ENCODE measurements at regions not wholly inside any gene's neighbourhood (a gene's known extent, or its start where the extent isn't known, plus 50 kb on each side); places are given as distances from the start of the nearest gene placed in this dataset.
"Not testable (repeated sequence)": the region's sequence is repeated elsewhere in the genome, so short reads cannot be mapped to it uniquely, and the experiment has no call there.

DNA sequence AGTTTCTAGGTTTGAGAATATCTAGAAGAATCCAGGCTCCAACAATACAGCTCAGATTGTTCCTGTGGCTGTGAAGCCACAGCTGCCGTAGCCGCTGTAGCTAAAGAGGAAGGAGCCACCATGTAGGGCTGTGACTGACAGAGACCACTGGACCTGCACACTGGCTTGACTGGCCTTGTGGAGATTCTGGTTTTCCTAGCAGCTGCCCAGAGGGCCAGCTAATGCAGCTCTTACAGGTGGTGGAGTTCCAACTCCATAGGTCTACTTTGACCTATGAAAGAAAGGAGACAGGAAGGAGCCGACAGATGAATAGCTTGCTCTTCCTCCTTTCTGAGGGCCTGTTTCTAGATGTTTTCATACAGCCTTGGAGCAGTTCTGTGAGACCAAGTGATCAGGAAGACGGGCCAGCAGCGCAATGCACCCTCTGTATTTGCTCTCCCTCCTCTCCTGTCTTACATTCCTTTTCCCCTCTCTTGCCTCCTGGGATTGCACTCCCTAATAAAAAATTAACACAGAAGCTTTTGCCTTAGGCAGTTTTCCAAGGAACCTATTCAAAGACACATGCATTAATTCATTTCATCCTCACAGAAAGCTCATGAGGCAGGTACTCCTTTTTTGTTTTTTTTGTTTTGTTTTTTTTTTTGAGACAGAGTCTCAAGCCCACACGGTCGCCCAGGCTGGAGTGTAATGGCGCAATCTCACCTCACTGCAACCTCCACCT lies 51.8 kb upstream of the MYB start:
- no peaks in the 10 kb centered on the region for H3K9me3 Mint-ChIP-seq (ENCODE audit: low read depth)
- peaks cover 3% of the 10 kb centered on the region for H3K36me3 Mint-ChIP-seq
- peak overlapping the region; percentile 100 for H3K27ac Mint-ChIP-seq
- H3K4me3 Mint-ChIP-seq, result peak overlapping the region; percentile 78
- no peaks in the 10 kb centered on the region for H3K27me3 Mint-ChIP-seq
- peaks cover 48% of the 10 kb centered on the region for H3K4me1 Mint-ChIP-seq (ENCODE audit: low read depth)

GRCh38 chr6:135128268-135128914 lies 52.7 kb upstream of the MYB start:
- Mint-ChIP-seq H3K36me3 (peaks cover 3% of the 10 kb centered on the region), H3K9me3 (ENCODE audit: low read depth) (no peaks in the 10 kb centered on the region), H3K4me1 (ENCODE audit: low read depth) (peaks cover 48% of the 10 kb centered on the region), H3K4me3 (peak overlapping the region; percentile 78), H3K27me3 (no peaks in the 10 kb centered on the region), H3K27ac (peak overlapping the region; percentile 100)

DNA sequence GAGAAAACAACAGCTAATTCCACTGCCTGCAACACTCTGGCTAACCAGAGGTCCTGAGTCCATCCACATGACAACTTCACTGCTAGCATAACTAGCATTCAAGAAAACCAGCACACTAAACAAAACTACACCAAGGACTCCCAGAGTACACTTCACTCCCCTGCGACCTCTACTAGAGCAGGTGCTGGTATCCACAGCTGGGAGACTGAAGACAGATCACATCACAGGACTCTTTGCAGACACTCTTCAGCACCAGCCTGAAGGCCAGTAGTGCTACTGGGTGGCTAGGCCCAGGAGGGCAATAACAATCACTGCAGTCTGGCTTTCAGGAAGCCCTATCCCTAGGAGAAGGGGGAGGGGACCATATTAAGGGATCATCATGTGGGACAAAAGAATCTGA lies 54.4 kb upstream of the MYB start:
- H3K27ac Mint-ChIP-seq, result peak overlapping the region; percentile 72
- peaks cover 3% of the 10 kb centered on the region for H3K36me3 Mint-ChIP-seq
- H3K4me3 Mint-ChIP-seq, result no peak overlapping the region
- peaks cover 43% of the 10 kb centered on the region for H3K4me1 Mint-ChIP-seq (ENCODE audit: low read depth)
- no peaks in the 10 kb centered on the region for H3K27me3 Mint-ChIP-seq
- H3K9me3 Mint-ChIP-seq (ENCODE audit: low read depth), result peaks cover 2% of the 10 kb centered on the region

DNA sequence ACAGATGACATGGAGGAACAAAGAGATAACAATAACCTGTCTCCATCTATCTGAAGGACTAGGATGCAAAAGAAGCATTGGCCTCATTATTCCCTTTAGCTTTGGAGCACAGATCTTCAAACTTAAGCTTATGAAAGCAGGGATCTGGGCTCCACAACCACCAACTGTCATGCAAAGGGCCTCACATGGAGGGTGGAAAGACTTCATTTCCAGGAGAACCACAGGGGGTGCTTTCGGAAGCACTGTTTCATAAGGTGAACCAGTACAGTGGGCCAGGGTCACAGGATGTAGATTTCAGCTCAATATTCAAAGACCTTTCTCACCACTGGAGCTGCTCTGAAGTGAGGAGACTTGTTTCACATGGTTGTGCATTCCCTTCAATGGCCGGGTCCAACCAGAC lies 55.1 kb upstream of the MYB start:
- Mint-ChIP-seq H3K9me3 (ENCODE audit: low read depth) (peaks cover 4% of the 10 kb centered on the region), H3K4me3 (no peak overlapping the region), H3K36me3 (peaks cover 3% of the 10 kb centered on the region), H3K27ac (peak overlapping the region; percentile 22), H3K4me1 (ENCODE audit: low read depth) (peaks cover 50% of the 10 kb centered on the region), H3K27me3 (no peaks in the 10 kb centered on the region)

DNA sequence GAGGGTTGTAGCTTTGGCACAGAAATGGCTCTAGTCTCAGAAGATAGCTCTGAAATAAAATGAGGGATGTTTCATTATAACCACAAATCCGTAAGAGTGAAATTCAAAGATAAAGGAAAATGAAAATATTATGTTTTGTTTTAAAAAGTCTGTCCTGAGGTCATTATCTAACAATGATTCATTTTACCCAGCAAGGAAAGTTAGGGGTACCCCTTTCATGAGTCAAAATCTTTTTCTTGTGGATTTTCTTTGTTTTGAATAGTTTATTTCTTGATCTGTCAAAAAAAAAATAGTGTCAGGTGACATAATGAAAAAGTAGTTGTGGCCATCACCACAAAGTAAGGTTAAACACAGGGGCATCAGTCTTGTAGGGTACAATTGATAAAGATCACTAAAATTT lies 59.7 kb upstream of the MYB start:
- peaks cover 4% of the 10 kb centered on the region for H3K9me3 Mint-ChIP-seq (ENCODE audit: low read depth)
- peak overlapping the region; percentile 59 for H3K4me3 Mint-ChIP-seq
- H3K4me1 Mint-ChIP-seq (ENCODE audit: low read depth), result peaks cover 51% of the 10 kb centered on the region
- no peaks in the 10 kb centered on the region for H3K27me3 Mint-ChIP-seq
- H3K27ac Mint-ChIP-seq, result peak overlapping the region; percentile 91
- H3K36me3 Mint-ChIP-seq, result peaks cover 3% of the 10 kb centered on the region

GRCh38 chr6:135118134-135118730 lies 62.9 kb upstream of the MYB start:
- Mint-ChIP-seq H3K36me3 (no peaks in the 10 kb centered on the region), H3K27me3 (no peaks in the 10 kb centered on the region), H3K27ac (peak overlapping the region; percentile 98), H3K9me3 (ENCODE audit: low read depth) (peaks cover 4% of the 10 kb centered on the region), H3K4me1 (ENCODE audit: low read depth) (peaks cover 79% of the 10 kb centered on the region), H3K4me3 (peak overlapping the region; percentile 81)

- Mint-ChIP-seq H3K9me3 (ENCODE audit: low read depth) (peaks cover 10% of the 10 kb centered on the region), H3K36me3 (peaks cover 4% of the 10 kb centered on the region), H3K4me3 (peak overlapping the region; percentile 81), H3K27me3 (no peaks in the 10 kb centered on the region), H3K4me1 (ENCODE audit: low read depth) (peaks cover 86% of the 10 kb centered on the region), H3K27ac (peak overlapping the region; percentile 98)
Observed at GRCh38 chr6:135117413-135117968, 62.9 kb upstream of the HBS1L start.

DNA sequence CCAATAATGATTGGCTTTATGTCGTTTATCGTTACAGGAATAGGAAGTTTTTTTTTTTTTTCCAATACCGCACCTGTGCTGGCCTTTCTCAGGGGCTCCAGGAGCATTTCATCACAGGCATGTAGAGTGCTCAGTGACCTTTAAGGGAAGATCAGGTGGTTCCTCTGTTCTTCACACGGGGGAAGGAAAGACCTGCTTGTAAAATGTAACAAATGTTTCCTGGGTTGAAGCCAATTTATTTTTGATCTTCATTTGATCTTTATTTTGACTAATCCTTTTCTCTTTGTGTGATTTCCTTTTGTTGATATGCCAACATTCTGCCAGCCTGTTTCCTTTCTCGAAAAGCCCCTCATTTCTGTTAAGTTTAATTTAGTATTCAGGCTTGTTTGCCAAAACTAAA lies 61.9 kb upstream of the HBS1L start:
- Mint-ChIP-seq H3K9me3 (ENCODE audit: low read depth) (peaks cover 7% of the 10 kb centered on the region), H3K27ac (peak overlapping the region; percentile 98), H3K4me3 (peak overlapping the region; percentile 81), H3K36me3 (peaks cover 4% of the 10 kb centered on the region), H3K27me3 (no peaks in the 10 kb centered on the region), H3K4me1 (ENCODE audit: low read depth) (peaks cover 88% of the 10 kb centered on the region)

GRCh38 chr6:135115834-135116233 lies 61.2 kb upstream of the HBS1L start:
- Mint-ChIP-seq H3K4me1 (ENCODE audit: low read depth) (peaks cover 85% of the 10 kb centered on the region), H3K9me3 (ENCODE audit: low read depth) (peaks cover 7% of the 10 kb centered on the region), H3K36me3 (peaks cover 4% of the 10 kb centered on the region), H3K4me3 (peak overlapping the region; percentile 81), H3K27me3 (no peaks in the 10 kb centered on the region), H3K27ac (peak overlapping the region; percentile 98)

- Mint-ChIP-seq H3K27me3 (no peaks in the 10 kb centered on the region), H3K4me1 (ENCODE audit: low read depth) (peaks cover 82% of the 10 kb centered on the region), H3K36me3 (peaks cover 4% of the 10 kb centered on the region), H3K9me3 (ENCODE audit: low read depth) (peaks cover 7% of the 10 kb centered on the region), H3K4me3 (peak overlapping the region; percentile 49), H3K27ac (peak overlapping the region; percentile 98)
Observed at GRCh38 chr6:135115411-135115810, 60.8 kb upstream of the HBS1L start.

DNA sequence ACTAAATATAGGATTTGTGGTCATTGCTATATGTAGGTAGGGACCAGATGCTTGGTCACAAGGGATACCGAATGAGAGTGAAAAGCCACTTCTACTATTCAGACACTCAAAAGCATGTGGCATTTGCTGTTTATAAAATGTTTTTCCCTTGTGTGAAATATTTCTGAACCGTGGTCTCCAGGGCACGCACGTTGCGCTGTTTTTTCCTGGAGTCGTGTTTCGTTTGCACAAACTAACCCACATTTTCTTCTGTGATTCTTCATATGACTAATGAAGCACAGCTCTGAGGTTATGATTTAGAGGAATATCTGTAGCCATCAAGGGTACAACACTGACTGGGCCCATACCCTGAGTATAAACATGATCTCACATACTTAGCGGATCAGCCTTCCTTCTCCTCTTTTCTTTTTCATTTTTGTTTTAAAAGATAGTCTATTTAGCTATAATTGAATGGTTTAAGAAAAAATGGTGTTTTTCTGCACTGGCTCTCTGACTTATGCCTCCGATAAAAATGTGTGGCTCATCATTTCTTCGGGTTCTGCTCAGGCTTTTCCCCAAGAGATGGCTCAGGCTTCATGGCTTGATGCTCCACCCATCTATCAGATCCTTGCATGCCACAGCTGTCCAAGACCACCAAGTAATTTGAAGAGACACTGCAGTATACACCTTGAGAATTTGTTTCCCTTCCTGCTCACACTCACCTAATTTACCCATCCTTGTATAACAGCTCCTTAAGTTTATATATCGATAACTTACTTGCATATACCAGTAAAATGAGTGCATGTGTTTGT lies 59.9 kb upstream of the HBS1L start:
- Mint-ChIP-seq H3K4me3 (peak overlapping the region; percentile 46), H3K4me1 (ENCODE audit: low read depth) (peaks cover 86% of the 10 kb centered on the region), H3K36me3 (peaks cover 4% of the 10 kb centered on the region), H3K27me3 (no peaks in the 10 kb centered on the region), H3K9me3 (ENCODE audit: low read depth) (peaks cover 7% of the 10 kb centered on the region), H3K27ac (peak overlapping the region; percentile 98)

DNA sequence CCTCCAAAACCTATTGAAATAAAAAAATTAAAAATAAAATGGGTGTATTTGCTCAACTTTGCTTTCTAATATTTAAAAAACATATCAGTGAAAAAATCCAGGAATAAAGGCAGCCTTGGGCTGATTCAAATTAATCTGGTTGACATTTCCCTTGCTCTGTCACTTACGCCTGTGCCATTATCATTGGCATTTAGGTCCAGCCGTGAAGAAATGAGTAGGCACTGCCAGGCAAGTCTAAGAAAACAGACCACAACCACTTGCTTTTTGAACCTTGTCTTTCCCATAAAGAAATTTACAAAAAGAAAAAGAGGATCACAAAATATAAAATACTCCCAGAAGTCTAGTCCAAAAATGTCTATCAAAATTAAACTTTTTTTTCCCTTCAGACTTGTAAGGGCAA lies 59.2 kb upstream of the HBS1L start:
- Mint-ChIP-seq H3K36me3 (peaks cover 4% of the 10 kb centered on the region), H3K4me1 (ENCODE audit: low read depth) (peaks cover 80% of the 10 kb centered on the region), H3K27me3 (no peaks in the 10 kb centered on the region), H3K9me3 (ENCODE audit: low read depth) (peaks cover 7% of the 10 kb centered on the region), H3K4me3 (peak overlapping the region; percentile 46), H3K27ac (peak overlapping the region; percentile 98)

DNA sequence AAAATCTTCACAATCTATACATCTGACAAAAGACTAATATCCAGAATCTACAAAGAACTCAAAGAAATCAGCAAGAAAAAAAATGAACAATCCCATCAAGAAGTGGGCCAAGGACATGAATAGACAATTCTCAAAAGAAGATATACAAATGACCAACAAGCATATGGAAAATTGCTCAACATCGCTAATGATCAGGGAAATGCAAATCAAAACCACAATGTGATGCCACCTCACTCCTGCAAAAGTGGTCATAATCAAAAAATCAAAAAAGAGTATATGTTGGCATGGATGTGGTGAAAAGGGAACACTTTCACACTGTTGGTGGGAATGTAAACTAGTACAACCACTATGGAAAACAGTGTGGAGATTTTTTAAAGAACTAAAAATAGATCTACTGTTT lies 58.3 kb upstream of the HBS1L start:
- not testable (repeated sequence) for H3K36me3 Mint-ChIP-seq; H3K9me3 Mint-ChIP-seq (ENCODE audit: low read depth); H3K27me3 Mint-ChIP-seq; H3K4me3 Mint-ChIP-seq
- peak overlapping the region; percentile 77 for H3K27ac Mint-ChIP-seq
- peaks cover 71% of the 10 kb centered on the region for H3K4me1 Mint-ChIP-seq (ENCODE audit: low read depth)

DNA sequence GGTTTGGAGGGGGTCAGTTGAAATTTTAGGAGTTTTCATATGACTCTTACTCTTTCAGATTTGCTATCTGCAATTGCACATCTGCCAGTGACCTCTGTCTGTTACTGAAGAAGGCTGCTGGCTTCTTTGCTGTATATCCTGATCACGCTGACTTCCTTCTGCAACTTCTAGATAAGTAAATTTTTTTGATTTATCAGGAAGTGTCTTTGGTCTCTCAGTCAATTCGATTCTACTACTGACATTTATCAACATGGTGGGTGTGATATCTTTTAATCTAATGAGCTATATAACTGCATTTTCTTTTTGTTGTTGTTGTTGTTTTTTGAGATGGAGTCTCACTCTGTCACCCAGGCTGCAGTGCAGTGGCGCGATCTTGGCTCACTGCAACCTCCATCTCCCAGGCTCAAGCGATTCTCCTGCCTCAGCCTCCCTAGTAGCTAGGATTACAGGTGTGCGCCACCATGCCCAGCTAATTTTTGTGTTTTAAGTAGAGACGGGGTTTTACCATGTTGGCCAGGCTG lies 55.7 kb upstream of the HBS1L start:
- not testable (repeated sequence) for H3K27me3 Mint-ChIP-seq; H3K9me3 Mint-ChIP-seq (ENCODE audit: low read depth); H3K36me3 Mint-ChIP-seq; H3K4me3 Mint-ChIP-seq; H3K27ac Mint-ChIP-seq
- H3K4me1 Mint-ChIP-seq (ENCODE audit: low read depth), result peaks cover 56% of the 10 kb centered on the region
